Gastrocnemius medialis (tissue), 4 donors: ENCODE measurements at regions not wholly inside any gene's neighbourhood (a gene's known extent, or its start where the extent isn't known, plus 50 kb on each side); places are given as distances from the start of the nearest gene placed in this dataset.

Experiments
- ATAC-seq, 2 donors: fragments of 150-250 bp; one replicate each; pipeline ENCODE4 v1.9.1; 2016
- DNase-seq, 2 donors: peaks; one replicate each; pipeline ENCODE4 v3.0.0-alpha.2; 2019
- H3K27ac ChIP-seq, 4 donors: fragments of 200-600 bp; sonication (generic); 1 replicate in 1 of 4; 2 replicates in 3 of 4; pipeline ENCODE4 v1.5.1; 2016 to 2018; ENCODE audit warnings: mild to moderate bottlenecking in 2 of 4, moderate library complexity in 1 of 4
- H3K27me3 ChIP-seq, 3 donors: fragments of 200-600 bp; sonication (generic) in 2 of 3; 1 replicate in 1 of 3; 2 replicates in 2 of 3; pipeline versions ENCODE4 v1.5.1 to v1.6.0; 2016 to 2019; ENCODE audit warnings: mild to moderate bottlenecking in 1 of 3, moderate library complexity in 1 of 3
- H3K36me3 ChIP-seq, 2 donors: fragments of 200-600 bp; sonication (generic) in 1 of 2; one replicate each; pipeline ENCODE4 v1.5.1; 2017 to 2018
- H3K4me1 ChIP-seq, 2 donors: fragments of 200-600 bp; sonication (generic) in 1 of 2; one replicate each; pipeline ENCODE4 v1.5.1; 2016 to 2017; ENCODE audit warnings: mild to moderate bottlenecking in 2 of 2
- H3K4me3 ChIP-seq, 4 donors: fragments of 200-600 bp; sonication (generic) in 3 of 4; 1 replicate in 1 of 4; 2 replicates in 3 of 4; pipeline ENCODE4 v1.5.1; 2016 to 2019; ENCODE audit warnings: mild to moderate bottlenecking in 2 of 4
- H3K9me3 ChIP-seq, 3 donors: fragments of 200-600 bp; sonication (generic) in 2 of 3; 1 replicate in 1 of 3; 2 replicates in 2 of 3; pipeline ENCODE4 v1.5.1; 2016 to 2019
- CTCF ChIP-seq, 5 experiments: fragments of 450-650 bp in 3 of 5; fragments of 200-600 bp in 2 of 5; sonication (generic) in 2 of 5; IDR thresholded peaks in 4 of 5; conservative IDR thresholded peaks in 1 of 5; 1 replicate in 4 of 5; 2 replicates in 1 of 5; pipeline ENCODE4 v1.5.1; 2016 to 2019; ENCODE audit warnings: antibody characterized with exemption in 5 of 5, mild to moderate bottlenecking in 3 of 5, moderate library complexity in 3 of 5
- POLR2A ChIP-seq, 2 donors: fragments of 450-650 bp; IDR thresholded peaks; one replicate each; pipeline ENCODE4 v1.6.1; 2017; ENCODE audit warnings: antibody characterized with exemption in 2 of 2, mild to moderate bottlenecking in 2 of 2, moderate library complexity in 2 of 2
- in situ Hi-C, 4 donors: fragments of 200-750 bp; cut with MboI; loops; one replicate each; pipeline versions ENCODE4 v1.15.0 to v1.8.0; 2017; ENCODE audit warnings: low sequenced_read_pairs in 4 of 4
- intact Hi-C: fragments of 100-400 bp; cut with DNase I; formaldehyde crosslinking; loops from one replicate; pipeline ENCODE4 v1.15.1; 2023; ENCODE audit warnings: low total_unique reads

- H3K4me3 ChIP-seq = no peak overlapping the region
- no peak overlapping the region for H3K27ac ChIP-seq
- H3K9me3 ChIP-seq = no peaks in the 10 kb centered on the region
- DNase-seq = no peak
- TF ChIP-seq CTCF (IDR thresholded peaks at IDR 0.05 in 4 of 5, conservative IDR thresholded peaks at IDR 0.05 in 1 of 5) = no peak
- no peak for TF ChIP-seq POLR2A (IDR thresholded peaks at IDR 0.05)
- no peaks in the 10 kb centered on the region for H3K36me3 ChIP-seq
- intact Hi-C loops (no loop called here), in situ Hi-C loops (no loop called here)
- no peaks in the 10 kb centered on the region for H3K27me3 ChIP-seq
- no peak for ATAC-seq
- H3K4me1 ChIP-seq = no peaks in the 10 kb centered on the region
Measured at GRCh38 chr9:119083673-119084072, 285.6 kb downstream of the BRINP1 start.

GRCh38 chr9:119086590-119086989, 282.6 kb downstream of the BRINP1 start:
- no peak for ATAC-seq
- H3K36me3 ChIP-seq = no peaks in the 10 kb centered on the region
- no peak for DNase-seq
- intact Hi-C loops = no loop called here
- no peaks in the 10 kb centered on the region for H3K27me3 ChIP-seq
- in situ Hi-C loops = no loop called here
- no peaks in the 10 kb centered on the region for H3K9me3 ChIP-seq
- peaks cover 0 to under 1% of the 10 kb centered on the region in 2 donors for H3K4me1 ChIP-seq
- no peak overlapping the region for H3K27ac ChIP-seq
- TF ChIP-seq POLR2A (IDR thresholded peaks at IDR 0.05) (no peak), CTCF (IDR thresholded peaks at IDR 0.05 in 4 of 5, conservative IDR thresholded peaks at IDR 0.05 in 1 of 5) (no peak)
- no peak overlapping the region for H3K4me3 ChIP-seq

GRCh38 chr9:119088002-119088547, 281.2 kb downstream of the BRINP1 start:
- in situ Hi-C loops (no loop called here), intact Hi-C loops (no loop called here)
- DNase-seq (no peak), ATAC-seq (no peak)
- Histone ChIP-seq H3K27me3 (no peaks in the 10 kb centered on the region), H3K4me3 (no peak overlapping the region), H3K27ac (no peak overlapping the region), H3K36me3 (no peaks in the 10 kb centered on the region), H3K4me1 (peaks cover 0 to 6% of the 10 kb centered on the region in 2 donors), H3K9me3 (no peaks in the 10 kb centered on the region)
- no peak for TF ChIP-seq CTCF (IDR thresholded peaks at IDR 0.05 in 4 of 5, conservative IDR thresholded peaks at IDR 0.05 in 1 of 5)
- no peak for TF ChIP-seq POLR2A (IDR thresholded peaks at IDR 0.05)

GRCh38 chr9:119091074-119091473, 278.2 kb downstream of the BRINP1 start:
- DNase-seq = no peak
- Histone ChIP-seq H3K36me3 (no peaks in the 10 kb centered on the region), H3K27me3 (no peaks in the 10 kb centered on the region), H3K4me1 (peaks cover 0 to 6% of the 10 kb centered on the region in 2 donors), H3K27ac (no peak overlapping the region), H3K4me3 (no peak overlapping the region), H3K9me3 (no peaks in the 10 kb centered on the region)
- intact Hi-C loops = no loop called here
- ATAC-seq = no peak
- in situ Hi-C loops = no loop called here
- TF ChIP-seq POLR2A (IDR thresholded peaks at IDR 0.05) = no peak
- TF ChIP-seq CTCF (IDR thresholded peaks at IDR 0.05 in 4 of 5, conservative IDR thresholded peaks at IDR 0.05 in 1 of 5) = no peak

GRCh38 chr9:119092125-119092524, 277.1 kb downstream of the BRINP1 start:
- no peak for TF ChIP-seq CTCF (IDR thresholded peaks at IDR 0.05 in 4 of 5, conservative IDR thresholded peaks at IDR 0.05 in 1 of 5)
- no peak for TF ChIP-seq POLR2A (IDR thresholded peaks at IDR 0.05)
- in situ Hi-C loops (no loop called here), intact Hi-C loops (no loop called here)
- no peaks in the 10 kb centered on the region for H3K9me3 ChIP-seq
- no peak for DNase-seq
- ATAC-seq = no peak
- H3K36me3 ChIP-seq = no peaks in the 10 kb centered on the region
- H3K27me3 ChIP-seq = no peaks in the 10 kb centered on the region
- H3K4me1 ChIP-seq = peaks cover 0 to 6% of the 10 kb centered on the region in 2 donors
- no peak overlapping the region for H3K27ac ChIP-seq
- no peak overlapping the region for H3K4me3 ChIP-seq
